VCaP (cell line): ENCODE measurements at regions not wholly inside any gene's neighbourhood (a gene's known extent, or its start where the extent isn't known, plus 50 kb on each side); places are given as distances from the start of the nearest gene placed in this dataset.

Source experiments
- H3K27ac ChIP-seq: fragments of 450-650 bp; 2 replicates; pipeline ENCODE4 v1.5.1; 2017
- TF ChIP-seq, protein P1 (sequence below): fragments of 450-650 bp; conservative IDR thresholded peaks from 2 replicates; pipeline ENCODE4 v1.5.1; 2017; ENCODE audit warnings: mild to moderate bottlenecking, moderate library complexity

DNA sequence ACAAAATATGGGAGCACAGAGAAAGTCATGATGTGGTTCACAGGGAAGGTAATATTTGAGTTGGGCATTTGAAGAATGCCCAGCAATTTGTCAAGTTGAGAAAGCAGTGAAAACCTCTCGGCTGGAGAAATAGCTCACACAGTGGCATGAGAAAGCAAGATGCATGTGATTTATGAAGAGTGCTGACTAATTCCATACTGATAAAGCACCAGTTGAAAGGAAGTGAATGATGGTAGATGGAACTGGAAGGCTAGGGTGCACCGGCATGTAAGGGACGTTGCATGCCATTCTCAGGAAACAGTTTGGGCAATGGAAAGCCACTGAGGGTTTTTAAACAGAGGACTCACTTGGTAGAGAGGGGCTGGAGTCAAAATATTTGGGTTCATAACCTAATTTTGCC lies 53.5 kb upstream of the MTF2 start:
- no peak overlapping the region for H3K27ac ChIP-seq
- TF ChIP-seq, protein P1, sequence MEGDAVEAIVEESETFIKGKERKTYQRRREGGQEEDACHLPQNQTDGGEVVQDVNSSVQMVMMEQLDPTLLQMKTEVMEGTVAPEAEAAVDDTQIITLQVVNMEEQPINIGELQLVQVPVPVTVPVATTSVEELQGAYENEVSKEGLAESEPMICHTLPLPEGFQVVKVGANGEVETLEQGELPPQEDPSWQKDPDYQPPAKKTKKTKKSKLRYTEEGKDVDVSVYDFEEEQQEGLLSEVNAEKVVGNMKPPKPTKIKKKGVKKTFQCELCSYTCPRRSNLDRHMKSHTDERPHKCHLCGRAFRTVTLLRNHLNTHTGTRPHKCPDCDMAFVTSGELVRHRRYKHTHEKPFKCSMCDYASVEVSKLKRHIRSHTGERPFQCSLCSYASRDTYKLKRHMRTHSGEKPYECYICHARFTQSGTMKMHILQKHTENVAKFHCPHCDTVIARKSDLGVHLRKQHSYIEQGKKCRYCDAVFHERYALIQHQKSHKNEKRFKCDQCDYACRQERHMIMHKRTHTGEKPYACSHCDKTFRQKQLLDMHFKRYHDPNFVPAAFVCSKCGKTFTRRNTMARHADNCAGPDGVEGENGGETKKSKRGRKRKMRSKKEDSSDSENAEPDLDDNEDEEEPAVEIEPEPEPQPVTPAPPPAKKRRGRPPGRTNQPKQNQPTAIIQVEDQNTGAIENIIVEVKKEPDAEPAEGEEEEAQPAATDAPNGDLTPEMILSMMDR = no peak

DNA sequence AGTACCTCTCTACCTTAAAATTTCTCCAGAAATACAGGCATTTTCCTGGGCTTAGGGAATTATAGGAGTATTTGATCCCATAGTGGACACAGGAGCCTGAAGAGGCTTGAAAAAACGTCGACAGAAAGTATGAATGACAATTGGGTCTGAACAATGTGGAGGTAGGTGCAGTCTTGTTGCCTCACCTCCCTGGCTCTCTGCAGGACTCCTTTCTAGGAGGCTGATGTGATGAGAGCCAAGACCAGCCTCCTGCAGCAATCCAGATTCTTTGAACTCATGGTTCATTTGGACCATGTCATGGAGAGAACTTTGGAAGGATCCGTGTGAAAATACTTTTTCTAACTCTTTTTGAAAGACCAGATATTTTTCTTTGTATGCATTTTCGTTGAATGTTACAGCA lies 50.5 kb upstream of the MTF2 start:
- TF ChIP-seq, protein P1 = no peak
- no peak overlapping the region for H3K27ac ChIP-seq
